Neural progenitor cell (in vitro differentiated cells): ENCODE measurements at regions not wholly inside any gene's neighbourhood (a gene's known extent, or its start where the extent isn't known, plus 50 kb on each side); places are given as distances from the start of the nearest gene placed in this dataset.
"Not testable (repeated sequence)": the region's sequence is repeated elsewhere in the genome, so short reads cannot be mapped to it uniquely, and the experiment has no call there.

ENCODE experiments used
- DNase-seq: peaks from one replicate; pipeline ENCODE4 v3.0.0-alpha.2; 2016; ENCODE audit warnings: low spot score
- H2AFZ ChIP-seq: fragments of 200-600 bp; sonication (generic); replicated peaks from 2 replicates; pipeline ENCODE4 v1.6.1; 2016; ENCODE audit warnings: antibody characterized with exemption
- H3F3A ChIP-seq: fragments of 200-600 bp; sonication (generic); 2 replicates; pipeline ENCODE4 v1.6.1; 2016; ENCODE audit warnings: antibody characterized with exemption, low read depth
- H3K27ac ChIP-seq: fragments of 200-600 bp; sonication (generic); 2 replicates; pipeline ENCODE4 v1.5.1; 2016; ENCODE audit warnings: mild to moderate bottlenecking
- H3K27me3 ChIP-seq: fragments of 200-600 bp; sonication (generic); 2 replicates; pipeline ENCODE4 v1.6.1; 2016; ENCODE audit warnings: mild to moderate bottlenecking, moderate library complexity
- H3K36me3 ChIP-seq: fragments of 200-600 bp; sonication (generic); 2 replicates; pipeline ENCODE4 v1.5.1; 2016
- H3K4me1 ChIP-seq: fragments of 200-600 bp; sonication (generic); 2 replicates; pipeline ENCODE4 v1.6.1; 2016; ENCODE audit warnings: mixed run types
- H3K4me2 ChIP-seq: fragments of 200-600 bp; sonication (generic); 2 replicates; pipeline ENCODE4 v1.6.1; 2016
- H3K4me3 ChIP-seq: fragments of 200-600 bp; sonication (generic); 2 replicates; pipeline ENCODE4 v1.5.1; 2016
- H3K79me2 ChIP-seq: fragments of 200-600 bp; sonication (generic); 2 replicates; pipeline ENCODE4 v1.6.1; 2016; ENCODE audit warnings: low read depth
- H3K9ac ChIP-seq: fragments of 200-600 bp; sonication (generic); 2 replicates; pipeline ENCODE4 v1.6.1; 2016
- H3K9me3 ChIP-seq: fragments of 200-600 bp; sonication (generic); 2 replicates; pipeline ENCODE4 v1.5.1; 2016; ENCODE audit warnings: low read depth
- H4K20me1 ChIP-seq: fragments of 200-600 bp; sonication (generic); 2 replicates; pipeline ENCODE4 v1.6.1; 2016; ENCODE audit warnings: low read depth
- H3K27ac Mint-ChIP-seq: 3 replicates; pipeline ENCODE4 v1.8.0; 2021; ENCODE audit warnings: mixed read lengths
- H3K27me3 Mint-ChIP-seq: 2 replicates; pipeline ENCODE4 v1.8.0; 2022; ENCODE audit warnings: low read depth, mild to moderate bottlenecking, inconsistent platforms, moderate library complexity, mixed read lengths; ENCODE audit not compliant: insufficient read depth
- H3K36me3 Mint-ChIP-seq: 3 replicates; pipeline ENCODE4 v1.8.0; 2021; ENCODE audit warnings: mixed read lengths
- H3K4me1 Mint-ChIP-seq: 3 replicates; pipeline ENCODE4 v1.8.0; 2021; ENCODE audit warnings: mixed read lengths
- H3K4me3 Mint-ChIP-seq: 3 replicates; pipeline ENCODE4 v1.8.0; 2021; ENCODE audit warnings: mild to moderate bottlenecking, moderate library complexity, mixed read lengths
- H3K9me3 Mint-ChIP-seq: 3 replicates; pipeline ENCODE4 v1.8.0; 2020; ENCODE audit warnings: mixed read lengths
- CTCF ChIP-seq: fragments of 200-600 bp; sonication (generic); IDR thresholded peaks from 2 replicates; pipeline ENCODE4 v1.5.1; 2017; ENCODE audit warnings: antibody characterized with exemption, mild to moderate bottlenecking
- EZH2 ChIP-seq: fragments of 200-600 bp; sonication (generic); IDR thresholded peaks from 2 replicates; pipeline ENCODE4 v1.6.1; 2017; ENCODE audit warnings: antibody characterized with exemption, mild to moderate bottlenecking, moderate library complexity
- EZH2phosphoT487 ChIP-seq: fragments of 200-600 bp; sonication (generic); IDR thresholded peaks from 2 replicates; pipeline ENCODE4 v1.6.1; 2017; ENCODE audit warnings: antibody characterized with exemption

DNA sequence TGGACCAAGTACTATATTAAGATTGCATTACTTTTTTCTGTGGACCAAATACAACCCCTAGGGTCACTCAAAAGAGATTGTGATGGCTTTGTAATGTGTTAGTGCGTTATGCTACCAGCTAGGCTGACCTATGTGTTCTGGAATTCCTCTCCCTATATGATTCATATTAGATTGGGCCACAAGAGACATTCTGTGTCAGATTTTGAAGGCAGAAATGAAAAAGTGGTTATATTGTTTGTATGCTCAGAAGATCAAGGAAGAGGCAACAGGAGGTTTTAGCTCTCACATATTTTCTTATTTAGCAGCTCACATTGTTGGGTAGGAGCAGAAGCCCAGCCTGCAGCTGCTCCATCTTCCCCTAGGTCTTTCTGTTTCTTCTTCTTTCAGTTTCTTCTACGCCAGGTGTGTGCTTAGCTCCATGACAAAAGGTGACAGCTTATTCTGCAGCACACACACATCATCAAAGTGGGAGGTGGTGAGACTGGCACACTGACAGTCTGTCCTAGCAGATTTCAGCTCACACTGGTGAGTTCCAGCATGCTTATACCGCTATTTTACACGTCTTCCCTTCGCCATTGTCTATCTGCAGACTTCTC is 156.8 kb upstream of the UBE2E3 start:
- no peak overlapping the region for H2AFZ ChIP-seq
- H3K4me1 Mint-ChIP-seq: no peaks in the 10 kb centered on the region
- H3K4me2 ChIP-seq: no peak overlapping the region

GRCh38 chr2:180819106-180819505 is 161.3 kb upstream of the UBE2E3 start:
- Mint-ChIP-seq H3K4me1 (no peaks in the 10 kb centered on the region), H3K27me3 (peaks cover 2% of the 10 kb centered on the region), H3K27ac (no peak overlapping the region), H3K4me3 (no peak overlapping the region), H3K36me3 (no peaks in the 10 kb centered on the region), H3K9me3 (peaks cover 3% of the 10 kb centered on the region)
- DNase-seq: no peak
- Histone ChIP-seq H3K79me2 (no peaks in the 10 kb centered on the region), H4K20me1 (no peaks in the 10 kb centered on the region), H3K27me3 (no peaks in the 10 kb centered on the region), H3K4me2 (no peak overlapping the region), H3K4me1 (no peaks in the 10 kb centered on the region), H3K36me3 (no peaks in the 10 kb centered on the region), H3K27ac (no peak overlapping the region), H3K9me3 (peaks cover 3% of the 10 kb centered on the region), H2AFZ (no peak overlapping the region), H3F3A (no peaks in the 10 kb centered on the region), H3K4me3 (no peak overlapping the region), H3K9ac (no peak overlapping the region)
- no peak for TF ChIP-seq EZH2

More for the DNA sequence above, 156.8 kb upstream of the UBE2E3 start:
- Mint-ChIP-seq H3K27ac (no peak overlapping the region), H3K4me3 (no peak overlapping the region), H3K27me3 (peaks cover 4% of the 10 kb centered on the region), H3K36me3 (no peaks in the 10 kb centered on the region), H3K9me3 (no peaks in the 10 kb centered on the region)
- Histone ChIP-seq H3K4me1 (no peaks in the 10 kb centered on the region), H3F3A (no peaks in the 10 kb centered on the region), H3K36me3 (no peaks in the 10 kb centered on the region), H3K9me3 (no peaks in the 10 kb centered on the region), H3K27ac (no peak overlapping the region), H3K79me2 (no peaks in the 10 kb centered on the region), H3K9ac (no peak overlapping the region), H3K4me3 (no peak overlapping the region), H3K27me3 (no peaks in the 10 kb centered on the region), H4K20me1 (no peaks in the 10 kb centered on the region)
- TF ChIP-seq EZH2 (no peak), CTCF (no peak), EZH2phosphoT487 (no peak)
- no peak for DNase-seq

DNA sequence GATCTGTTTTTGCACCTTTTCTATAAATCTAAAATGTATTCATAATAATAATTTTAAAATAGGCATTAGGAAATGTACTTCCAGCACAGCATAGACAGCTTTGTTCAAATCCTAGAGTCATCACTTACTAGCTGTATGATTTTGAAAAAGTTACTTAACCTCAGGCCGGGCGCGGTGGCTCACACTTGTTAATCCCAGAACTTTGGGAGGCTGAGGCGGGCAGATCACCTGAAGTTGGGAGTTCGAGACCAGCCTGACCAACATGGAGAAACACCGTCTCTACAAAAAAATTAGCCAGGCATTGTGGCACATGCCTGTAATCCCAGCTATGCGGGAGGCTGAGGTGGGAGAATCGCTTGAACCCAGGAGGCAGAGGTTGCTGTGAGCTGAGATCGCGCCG is 161.7 kb upstream of the UBE2E3 start:
- H3K36me3 Mint-ChIP-seq, H3K27me3 ChIP-seq, H3K27ac ChIP-seq, H3K79me2 ChIP-seq, DNase-seq, H3K4me1 Mint-ChIP-seq, H3K9me3 ChIP-seq, H3K9me3 Mint-ChIP-seq, H4K20me1 ChIP-seq, H3K36me3 ChIP-seq, H3K4me1 ChIP-seq, H3K4me3 ChIP-seq, H3K4me3 Mint-ChIP-seq, H3F3A ChIP-seq, H3K27ac Mint-ChIP-seq, H2AFZ ChIP-seq, H3K4me2 ChIP-seq, H3K27me3 Mint-ChIP-seq, H3K9ac ChIP-seq: not testable (repeated sequence)

DNA sequence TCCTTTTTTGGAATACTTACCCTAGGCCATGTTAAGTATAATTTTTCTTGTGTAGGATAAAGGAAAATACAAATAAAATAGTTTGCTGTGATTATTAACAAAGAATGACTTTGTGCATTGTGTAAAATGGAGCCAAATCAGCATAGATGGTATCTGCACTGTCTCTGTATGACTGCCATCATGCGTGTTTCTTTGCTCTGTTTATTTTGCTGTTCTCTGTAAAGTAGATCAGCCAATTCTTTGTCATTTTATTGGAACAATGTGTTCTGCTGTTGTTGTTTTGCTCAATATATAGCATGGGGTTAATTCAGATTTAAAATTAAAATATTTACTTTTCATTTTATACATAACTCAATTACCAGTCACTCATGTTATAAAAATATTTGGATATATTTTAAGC is 181.3 kb upstream of the UBE2E3 start:
- H3K4me2 ChIP-seq: no peak overlapping the region
- H3K4me3 ChIP-seq: no peak overlapping the region
- no peaks in the 10 kb centered on the region for H3K79me2 ChIP-seq
- no peaks in the 10 kb centered on the region for H3F3A ChIP-seq
- no peak overlapping the region for H3K27ac ChIP-seq
- no peaks in the 10 kb centered on the region for H3K36me3 ChIP-seq
- no peak overlapping the region for H2AFZ ChIP-seq
- H3K4me1 ChIP-seq: no peaks in the 10 kb centered on the region
- Mint-ChIP-seq H3K36me3 (no peaks in the 10 kb centered on the region), H3K27me3 (no peaks in the 10 kb centered on the region), H3K4me3 (no peak overlapping the region), H3K9me3 (no peaks in the 10 kb centered on the region), H3K4me1 (no peaks in the 10 kb centered on the region), H3K27ac (no peak overlapping the region)
- no peaks in the 10 kb centered on the region for H4K20me1 ChIP-seq
- TF ChIP-seq CTCF (no peak), EZH2phosphoT487 (no peak), EZH2 (no peak)
- no peaks in the 10 kb centered on the region for H3K27me3 ChIP-seq
- H3K9ac ChIP-seq: no peak overlapping the region
- H3K9me3 ChIP-seq: no peaks in the 10 kb centered on the region
- DNase-seq: no peak
